SHP77 (cell line): ENCODE measurements at regions not wholly inside any gene's neighbourhood (a gene's known extent, or its start where the extent isn't known, plus 50 kb on each side); places are given as distances from the start of the nearest gene placed in this dataset.
"Not testable (repeated sequence)": the region's sequence is repeated elsewhere in the genome, so short reads cannot be mapped to it uniquely, and the experiment has no call there.

Experiments used
- DNase-seq, 2 experiments: peaks; one replicate each; lab custom pipeline; 2025; lab: John Stamatoyannopoulos, UW

GRCh38 chr20:53800418-53800817 is 206.8 kb upstream of the ZNF217 start:
- DNase-seq = no peak

GRCh38 chr20:53797085-53797484 is 203.4 kb upstream of the ZNF217 start:
- no peak for DNase-seq

- DNase-seq = no peak
These were observed 201.5 kb upstream of the ZNF217 start for GRCh38 chr20:53795170-53795569.

GRCh38 chr20:53794529-53795115 is 201.0 kb upstream of the ZNF217 start:
- no peak for DNase-seq

- no peak for DNase-seq
These were observed 200.2 kb upstream of the ZNF217 start for GRCh38 chr20:53793783-53794383.

GRCh38 chr20:53792946-53793536 is 199.4 kb upstream of the ZNF217 start:
- DNase-seq = no peak

GRCh38 chr20:53789989-53790675 is 196.5 kb upstream of the ZNF217 start:
- DNase-seq = no peak

GRCh38 chr20:53788253-53789022 is 194.8 kb upstream of the ZNF217 start:
- no peak for DNase-seq

- DNase-seq = not testable (repeated sequence)
These were observed 193.9 kb upstream of the ZNF217 start for GRCh38 chr20:53787491-53787931.

- no peak for DNase-seq
These were observed 193.0 kb upstream of the ZNF217 start for GRCh38 chr20:53786445-53787267.

- no peak for DNase-seq
These were observed 192.4 kb upstream of the ZNF217 start for GRCh38 chr20:53786071-53786444.

- DNase-seq = no peak
These were observed 191.7 kb upstream of the ZNF217 start for GRCh38 chr20:53785320-53785719.

GRCh38 chr20:53783768-53784167 is 190.1 kb upstream of the ZNF217 start:
- no peak for DNase-seq

- DNase-seq = no peak
These were observed 189.1 kb upstream of the ZNF217 start for GRCh38 chr20:53782612-53783246.

GRCh38 chr20:53779822-53780221 is 186.2 kb upstream of the ZNF217 start:
- no peak for DNase-seq

- DNase-seq = no peak
These were observed 185.1 kb upstream of the ZNF217 start for GRCh38 chr20:53778736-53779135.

- no peak for DNase-seq
These were observed 184.4 kb upstream of the ZNF217 start for GRCh38 chr20:53778041-53778516.

GRCh38 chr20:53777402-53777801 is 183.8 kb upstream of the ZNF217 start:
- not testable (repeated sequence) for DNase-seq

- no peak for DNase-seq
These were observed 183.2 kb upstream of the ZNF217 start for GRCh38 chr20:53776858-53777257.

GRCh38 chr20:53774461-53775203 is 181.0 kb upstream of the ZNF217 start:
- no peak for DNase-seq
